WTC11 (cell line): ENCODE measurements at regions not wholly inside any gene's neighbourhood (a gene's known extent, or its start where the extent isn't known, plus 50 kb on each side); places are given as distances from the start of the nearest gene placed in this dataset.

Source experiments
- CTCF ChIP-seq: fragments of 200-600 bp; IDR thresholded peaks from 2 replicates; pipeline ENCODE4 v1.8.0; 2022; ENCODE audit warnings: antibody characterized with exemption
- ETV6 ChIP-seq: sonication (generic); formaldehyde crosslinking; IDR thresholded peaks from 2 replicates; pipeline ENCODE4 v1.8.1; 2022; ENCODE audit warnings: mild to moderate bottlenecking, missing genetic modification reagents
- RELA ChIP-seq: sonication (generic); formaldehyde crosslinking; IDR thresholded peaks from 2 replicates; pipeline ENCODE4 v1.8.1; 2022; ENCODE audit warnings: missing genetic modification reagents, mild to moderate bottlenecking, borderline replicate concordance
- ZNF232 ChIP-seq: sonication (generic); formaldehyde crosslinking; IDR thresholded peaks from 2 replicates; pipeline ENCODE4 v1.8.0; 2022; ENCODE audit warnings: mild to moderate bottlenecking, missing genetic modification reagents
- ZNF512 ChIP-seq: sonication (generic); formaldehyde crosslinking; IDR thresholded peaks from 2 replicates; pipeline ENCODE4 v1.8.1; 2022; ENCODE audit warnings: missing genetic modification reagents, borderline replicate concordance

DNA sequence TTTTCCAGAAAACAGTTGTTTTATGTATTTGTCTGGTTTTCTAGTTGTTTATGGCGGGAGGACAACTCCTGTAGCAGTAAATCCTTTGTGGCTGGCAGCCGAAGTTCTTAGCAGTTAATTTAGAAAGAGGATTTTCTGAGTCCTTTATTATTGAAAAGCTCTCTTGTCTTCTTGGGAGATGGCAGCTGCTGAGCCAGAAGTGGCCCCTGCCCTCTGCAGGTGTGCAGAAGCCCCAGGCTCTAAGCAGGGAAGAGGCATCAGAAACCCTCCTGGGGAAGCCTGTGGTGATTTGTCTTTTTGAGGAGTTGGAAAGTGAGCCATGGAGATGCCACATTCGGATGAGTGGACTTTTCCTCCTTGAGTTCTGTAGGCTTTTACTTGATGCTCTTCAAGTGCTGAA is 106.3 kb downstream of the GLRX3 start:
- no peak for TF ChIP-seq CTCF
- TF ChIP-seq RELA (CRISPR knock-in tag): no peak
- no peak for TF ChIP-seq ZNF232 (CRISPR knock-in tag)
- TF ChIP-seq ZNF512: no peak
- no peak for TF ChIP-seq ETV6
